ENCODE measurements at regions not wholly inside any gene's neighbourhood (a gene's known extent, or its start where the extent isn't known, plus 50 kb on each side); places are given as distances from the start of the nearest gene placed in this dataset.

GRCh38 chr9:31697956-31698355 lies 686.5 kb upstream of the ACO1 start:
- no peak overlapping the region for H2BK12ac ChIP-seq (ENCODE audit: low read length)
- no peaks in the 10 kb centered on the region for H3K4me1 ChIP-seq (ENCODE audit: control insufficient read depth in 1 of 2, insufficient read depth in 2 of 2, low read length in 2 of 2)
- H4K91ac ChIP-seq (ENCODE audit: low read depth, low read length): no peak overlapping the region
- H3K4me2 ChIP-seq (ENCODE audit: low read length): no peak overlapping the region
- H3K14ac ChIP-seq (ENCODE audit: low read length): no peak overlapping the region
- H3K36me3 ChIP-seq (ENCODE audit: control insufficient read depth in 1 of 2, insufficient read depth in 2 of 2, low read length in 2 of 2): no peaks in the 10 kb centered on the region
- no peak overlapping the region for H3K23ac ChIP-seq (ENCODE audit: low read length)
- H3K27ac ChIP-seq (ENCODE audit: low read depth, low read length): no peak overlapping the region
- no peak overlapping the region for H2AK5ac ChIP-seq (ENCODE audit: low read length)
- no peak overlapping the region for H3K9ac ChIP-seq (ENCODE audit: low read length)
- H3K27me3 ChIP-seq (ENCODE audit: insufficient read depth, low read length): no peaks in the 10 kb centered on the region
- no peaks in the 10 kb centered on the region for H3K79me1 ChIP-seq (ENCODE audit: low read length)
- no peak overlapping the region for H2AFZ ChIP-seq (ENCODE audit: insufficient read depth, low read length, poor library complexity)
- H2BK120ac ChIP-seq (ENCODE audit: insufficient read depth, low read length, poor library complexity): no peak overlapping the region
- H4K12ac ChIP-seq (ENCODE audit: low read depth, low read length): no peak overlapping the region
- H3K4ac ChIP-seq (ENCODE audit: low read depth, low read length): no peak overlapping the region
- no peak overlapping the region for H2BK5ac ChIP-seq (ENCODE audit: low read depth, low read length, poor library complexity)
- H3K18ac ChIP-seq (ENCODE audit: low read length): no peak overlapping the region
- no CpG with 5 or more reads among the region's 2 CpGs for WGBS (ENCODE audit: extremely low coverage, insufficient coverage, insufficient read length)
- no peaks in the 10 kb centered on the region for H3K79me2 ChIP-seq (ENCODE audit: control insufficient read depth, insufficient read depth, low read length, poor library complexity)
- H3K4me3 ChIP-seq (ENCODE audit: low read depth, low read length): no peak overlapping the region
- no peak overlapping the region for H4K8ac ChIP-seq (ENCODE audit: low read depth, low read length)
- no peak for DNase-seq
- H3K9me3 ChIP-seq (ENCODE audit: insufficient read depth, low read depth, low read length): no peaks in the 10 kb centered on the region

- Histone ChIP-seq H4K8ac (ENCODE audit: low read depth, low read length) (no peak overlapping the region), H3K9ac (ENCODE audit: low read length) (no peak overlapping the region), H3K18ac (ENCODE audit: low read length) (no peak overlapping the region), H2BK12ac (ENCODE audit: low read length) (no peak overlapping the region), H3K9me3 (ENCODE audit: insufficient read depth, low read depth, low read length) (no peaks in the 10 kb centered on the region), H3K4me1 (ENCODE audit: control insufficient read depth in 1 of 2, insufficient read depth in 2 of 2, low read length in 2 of 2) (no peaks in the 10 kb centered on the region), H4K91ac (ENCODE audit: low read depth, low read length) (no peak overlapping the region), H4K12ac (ENCODE audit: low read depth, low read length) (no peak overlapping the region), H2BK120ac (ENCODE audit: insufficient read depth, low read length, poor library complexity) (no peak overlapping the region), H3K27me3 (ENCODE audit: insufficient read depth, low read length) (no peaks in the 10 kb centered on the region), H3K36me3 (ENCODE audit: control insufficient read depth in 1 of 2, insufficient read depth in 2 of 2, low read length in 2 of 2) (no peaks in the 10 kb centered on the region), H3K27ac (ENCODE audit: low read depth, low read length) (no peak overlapping the region), H3K79me2 (ENCODE audit: control insufficient read depth, insufficient read depth, low read length, poor library complexity) (no peaks in the 10 kb centered on the region), H3K14ac (ENCODE audit: low read length) (no peak overlapping the region), H3K79me1 (ENCODE audit: low read length) (no peaks in the 10 kb centered on the region), H2AK5ac (ENCODE audit: low read length) (no peak overlapping the region), H3K4me3 (ENCODE audit: low read depth, low read length) (no peak overlapping the region), H3K4ac (ENCODE audit: low read depth, low read length) (no peak overlapping the region), H2AFZ (ENCODE audit: insufficient read depth, low read length, poor library complexity) (no peak overlapping the region), H2BK5ac (ENCODE audit: low read depth, low read length, poor library complexity) (no peak overlapping the region), H3K4me2 (ENCODE audit: low read length) (no peak overlapping the region), H3K23ac (ENCODE audit: low read length) (no peak overlapping the region)
- no peak for DNase-seq
Measured at GRCh38 chr9:31699836-31700235, 684.6 kb upstream of the ACO1 start.

- Histone ChIP-seq H3K18ac (ENCODE audit: low read length) (no peak overlapping the region), H3K36me3 (ENCODE audit: control insufficient read depth in 1 of 2, insufficient read depth in 2 of 2, low read length in 2 of 2) (no peaks in the 10 kb centered on the region), H3K4me2 (ENCODE audit: low read length) (no peak overlapping the region), H2BK120ac (ENCODE audit: insufficient read depth, low read length, poor library complexity) (no peak overlapping the region), H3K23ac (ENCODE audit: low read length) (no peak overlapping the region), H2AFZ (ENCODE audit: insufficient read depth, low read length, poor library complexity) (no peak overlapping the region), H2AK5ac (ENCODE audit: low read length) (no peak overlapping the region), H4K8ac (ENCODE audit: low read depth, low read length) (no peak overlapping the region), H3K27ac (ENCODE audit: low read depth, low read length) (no peak overlapping the region), H3K9ac (ENCODE audit: low read length) (no peak overlapping the region), H3K4ac (ENCODE audit: low read depth, low read length) (no peak overlapping the region), H3K4me1 (ENCODE audit: control insufficient read depth in 1 of 2, insufficient read depth in 2 of 2, low read length in 2 of 2) (no peaks in the 10 kb centered on the region), H3K9me3 (ENCODE audit: insufficient read depth, low read depth, low read length) (no peaks in the 10 kb centered on the region), H3K14ac (ENCODE audit: low read length) (no peak overlapping the region), H3K79me1 (ENCODE audit: low read length) (no peaks in the 10 kb centered on the region), H4K12ac (ENCODE audit: low read depth, low read length) (no peak overlapping the region), H2BK12ac (ENCODE audit: low read length) (no peak overlapping the region), H3K27me3 (ENCODE audit: insufficient read depth, low read length) (no peaks in the 10 kb centered on the region), H4K91ac (ENCODE audit: low read depth, low read length) (no peak overlapping the region), H3K79me2 (ENCODE audit: control insufficient read depth, insufficient read depth, low read length, poor library complexity) (no peaks in the 10 kb centered on the region), H3K4me3 (ENCODE audit: low read depth, low read length) (no peak overlapping the region), H2BK5ac (ENCODE audit: low read depth, low read length, poor library complexity) (no peak overlapping the region)
- DNase-seq: no peak
- no CpG with 5 or more reads among the region's 3 CpGs for WGBS (ENCODE audit: extremely low coverage, insufficient coverage, insufficient read length)
Measured at GRCh38 chr9:31700252-31701045, 684.0 kb upstream of the ACO1 start.

DNA sequence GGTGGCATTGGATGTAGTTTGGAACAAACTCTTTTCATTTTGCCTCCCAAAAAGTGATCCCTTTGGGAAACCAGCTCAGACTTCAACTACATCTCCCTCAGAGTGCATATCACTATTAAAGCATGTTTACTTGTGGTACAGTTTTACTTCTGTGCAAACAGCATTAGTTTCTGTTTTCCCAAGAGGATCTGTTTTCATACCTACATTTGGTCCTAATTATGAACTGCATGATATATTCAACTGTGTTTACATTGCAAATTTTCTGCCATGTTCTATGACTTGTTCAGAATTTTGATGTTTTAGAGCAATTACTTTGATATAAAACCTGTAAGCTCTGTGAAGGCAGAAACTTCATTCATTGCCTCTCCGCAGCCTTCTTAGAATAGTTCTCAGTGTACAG lies 681.5 kb upstream of the ACO1 start:
- H3K9ac ChIP-seq (ENCODE audit: low read length): no peak overlapping the region
- no peak overlapping the region for H3K4ac ChIP-seq (ENCODE audit: low read depth, low read length)
- no peak overlapping the region for H3K14ac ChIP-seq (ENCODE audit: low read length)
- no peak overlapping the region for H4K91ac ChIP-seq (ENCODE audit: low read depth, low read length)
- H3K9me3 ChIP-seq (ENCODE audit: insufficient read depth, low read depth, low read length): no peaks in the 10 kb centered on the region
- no peak overlapping the region for H4K8ac ChIP-seq (ENCODE audit: low read depth, low read length)
- H3K36me3 ChIP-seq (ENCODE audit: control insufficient read depth in 1 of 2, insufficient read depth in 2 of 2, low read length in 2 of 2): no peaks in the 10 kb centered on the region
- no peak overlapping the region for H2AFZ ChIP-seq (ENCODE audit: insufficient read depth, low read length, poor library complexity)
- no peak overlapping the region for H2BK120ac ChIP-seq (ENCODE audit: insufficient read depth, low read length, poor library complexity)
- no peak overlapping the region for H3K18ac ChIP-seq (ENCODE audit: low read length)
- H2BK12ac ChIP-seq (ENCODE audit: low read length): no peak overlapping the region
- no CpG with 5 or more reads among the region's 1 CpG for WGBS (ENCODE audit: extremely low coverage, insufficient coverage, insufficient read length)
- DNase-seq: no peak
- no peak overlapping the region for H3K27ac ChIP-seq (ENCODE audit: low read depth, low read length)
- no peak overlapping the region for H3K4me2 ChIP-seq (ENCODE audit: low read length)
- no peaks in the 10 kb centered on the region for H3K27me3 ChIP-seq (ENCODE audit: insufficient read depth, low read length)
- no peaks in the 10 kb centered on the region for H3K79me1 ChIP-seq (ENCODE audit: low read length)
- H3K23ac ChIP-seq (ENCODE audit: low read length): no peak overlapping the region
- H3K79me2 ChIP-seq (ENCODE audit: control insufficient read depth, insufficient read depth, low read length, poor library complexity): no peaks in the 10 kb centered on the region
- H4K12ac ChIP-seq (ENCODE audit: low read depth, low read length): no peak overlapping the region
- H3K4me3 ChIP-seq (ENCODE audit: low read depth, low read length): no peak overlapping the region
- no peak overlapping the region for H2BK5ac ChIP-seq (ENCODE audit: low read depth, low read length, poor library complexity)
- no peak overlapping the region for H2AK5ac ChIP-seq (ENCODE audit: low read length)
- H3K4me1 ChIP-seq (ENCODE audit: control insufficient read depth in 1 of 2, insufficient read depth in 2 of 2, low read length in 2 of 2): no peaks in the 10 kb centered on the region
